Calu3 (cell line): ENCODE measurements at regions not wholly inside any gene's neighbourhood (a gene's known extent, or its start where the extent isn't known, plus 50 kb on each side); places are given as distances from the start of the nearest gene placed in this dataset.

Experiments
- BruUV-seq: library from RNA; stranded (reverse); fragments of 400-500 nt; replicated peaks from 2 replicates; lab custom pipeline; 2021; lab: Mats Ljungman, UMichigan
- CTCF ChIA-PET: fragments of 300-600 bp; sonication (Branson Sonifier 250); formaldehyde crosslinking; loops from one replicate; lab custom pipeline; 2022; ENCODE audit warnings: antibody characterized with exemption; lab: Charles Lee
- DNase-seq: peaks from one replicate; pipeline ENCODE4 v3.0.0; 2022
- H3K27ac Mint-ChIP-seq: one replicate; pipeline ENCODE4 v1.8.0; 2022; ENCODE audit warnings: mixed read lengths; ENCODE audit not compliant: unreplicated experiment
- H3K27me3 Mint-ChIP-seq: one replicate; pipeline ENCODE4 v1.8.0; 2022; ENCODE audit warnings: mixed read lengths; ENCODE audit not compliant: unreplicated experiment
- H3K36me3 Mint-ChIP-seq: one replicate; pipeline ENCODE4 v1.8.0; 2022; ENCODE audit warnings: mild to moderate bottlenecking, moderate library complexity, mixed read lengths; ENCODE audit not compliant: insufficient read depth, unreplicated experiment
- H3K4me1 Mint-ChIP-seq: one replicate; pipeline ENCODE4 v1.8.0; 2022; ENCODE audit warnings: mild to moderate bottlenecking, low read depth, mixed read lengths; ENCODE audit not compliant: unreplicated experiment
- H3K4me3 Mint-ChIP-seq: one replicate; pipeline ENCODE4 v1.8.0; 2022; ENCODE audit warnings: mild to moderate bottlenecking, low read depth, moderate library complexity, mixed read lengths; ENCODE audit not compliant: unreplicated experiment
- H3K9me3 Mint-ChIP-seq: one replicate; pipeline ENCODE4 v1.8.0; 2022; ENCODE audit warnings: low read depth, mixed read lengths; ENCODE audit not compliant: unreplicated experiment
- CTCF ChIP-seq: fragments of 200-600 bp; IDR thresholded peaks from one replicate; pipeline ENCODE4 v1.8.0; 2022; ENCODE audit warnings: antibody characterized with exemption; ENCODE audit not compliant: unreplicated experiment
- intact Hi-C: fragments of 100-400 bp; cut with micrococcal nuclease; formaldehyde crosslinking; loops from one replicate; pipeline ENCODE4 v1.10.0; 2022; ENCODE audit not compliant: unreplicated experiment

- H3K4me1 Mint-ChIP-seq = peaks cover 29% of the 10 kb centered on the region
- H3K27me3 Mint-ChIP-seq = no peaks in the 10 kb centered on the region
- DNase-seq = peak; percentile 46
- CTCF ChIA-PET = interaction anchor here (1.2 kb wide), 1 partner anchor 244 kb away, joined by 3 read pairs; no protein-coding TSS in a partner anchor
- H3K4me3 Mint-ChIP-seq = peak overlapping the region; percentile 47
- TF ChIP-seq CTCF = no peak
- intact Hi-C loops = loop anchor here (2.0 to 10.0 kb wide), 6 partner anchors 209 to 676 kb away; no protein-coding TSS in a partner anchor
- no peaks in the 10 kb centered on the region for H3K9me3 Mint-ChIP-seq
- no TSS peak for BruUV-seq
- H3K36me3 Mint-ChIP-seq = no peaks in the 10 kb centered on the region
- peak overlapping the region; percentile 18 for H3K27ac Mint-ChIP-seq
Observed at GRCh38 chr5:82885627-82886389, 191.4 kb downstream of the TMEM167A start.

- Mint-ChIP-seq H3K9me3 (peaks cover 2% of the 10 kb centered on the region), H3K27me3 (no peaks in the 10 kb centered on the region), H3K27ac (no peak overlapping the region), H3K4me1 (peaks cover 29% of the 10 kb centered on the region), H3K36me3 (no peaks in the 10 kb centered on the region), H3K4me3 (no peak overlapping the region)
- DNase-seq = no peak
- no peak for TF ChIP-seq CTCF
- CTCF ChIA-PET = interaction anchor here (1.2 kb wide), 1 partner anchor 244 kb away, joined by 3 read pairs; no protein-coding TSS in a partner anchor
- BruUV-seq = no TSS peak
- intact Hi-C loops = loop anchor here (2.0 to 10.0 kb wide), 5 partner anchors 210 to 677 kb away; no protein-coding TSS in a partner anchor
Observed at GRCh38 chr5:82884821-82885471, 192.2 kb downstream of the TMEM167A start.

GRCh38 chr5:82882316-82882715 lies 194.9 kb downstream of the TMEM167A start:
- Mint-ChIP-seq H3K27ac (no peak overlapping the region), H3K4me3 (no peak overlapping the region), H3K36me3 (no peaks in the 10 kb centered on the region), H3K4me1 (peaks cover 29% of the 10 kb centered on the region), H3K9me3 (peaks cover 12% of the 10 kb centered on the region), H3K27me3 (no peaks in the 10 kb centered on the region)
- no TSS peak for BruUV-seq
- CTCF ChIA-PET = no interaction called here
- DNase-seq = no peak
- intact Hi-C loops = loop anchor here (10.0 kb wide), 2 partner anchors 212 to 528 kb away; no protein-coding TSS in a partner anchor
- TF ChIP-seq CTCF = no peak

GRCh38 chr5:82881571-82882174 lies 195.5 kb downstream of the TMEM167A start:
- DNase-seq = no peak
- no peak for TF ChIP-seq CTCF
- intact Hi-C loops = loop anchor here (10.0 kb wide), 2 partner anchors 213 to 527 kb away; no protein-coding TSS in a partner anchor
- Mint-ChIP-seq H3K27ac (no peak overlapping the region), H3K36me3 (no peaks in the 10 kb centered on the region), H3K9me3 (peaks cover 12% of the 10 kb centered on the region), H3K27me3 (no peaks in the 10 kb centered on the region), H3K4me1 (peaks cover 23% of the 10 kb centered on the region), H3K4me3 (no peak overlapping the region)
- CTCF ChIA-PET = interaction anchor here (0.8 kb wide), 1 partner anchor 574 kb away, joined by 3 read pairs; no protein-coding TSS in a partner anchor
- BruUV-seq = no TSS peak
